Bronchial epithelial cell (primary cell): ENCODE measurements at regions not wholly inside any gene's neighbourhood (a gene's known extent, or its start where the extent isn't known, plus 50 kb on each side); places are given as distances from the start of the nearest gene placed in this dataset.

ENCODE experiments used
- DNase-seq: peaks from one replicate; pipeline ENCODE4 v3.0.0-alpha.2; 2010; ENCODE audit warnings: low read depth
- FAIRE-seq: peaks from 2 replicates; lab custom pipeline; 2011; peaks lifted over from hg19 to GRCh38; lab: Jason Lieb, UNC
- H3K27me3 ChIP-seq: 2 replicates; pipeline ENCODE4 v1.5.1; 2011; ENCODE audit warnings: low read length; ENCODE audit not compliant: control insufficient read depth, insufficient read depth
- H3K36me3 ChIP-seq: 2 replicates; pipeline ENCODE4 v1.5.1; 2011; ENCODE audit warnings: low read length; ENCODE audit not compliant: control insufficient read depth, insufficient read depth
- H3K4me3 ChIP-seq: 2 replicates; pipeline ENCODE4 v1.5.1; 2011; ENCODE audit warnings: mild to moderate bottlenecking, low read depth, low read length, control low read depth
- TF ChIP-seq, protein P1 (sequence below): IDR thresholded peaks from 2 replicates; pipeline ENCODE4 v1.5.1; 2011; ENCODE audit warnings: mild to moderate bottlenecking, moderate library complexity, low read length, control low read depth, inconsistent platforms; ENCODE audit not compliant: insufficient read depth, severe bottlenecking

DNA sequence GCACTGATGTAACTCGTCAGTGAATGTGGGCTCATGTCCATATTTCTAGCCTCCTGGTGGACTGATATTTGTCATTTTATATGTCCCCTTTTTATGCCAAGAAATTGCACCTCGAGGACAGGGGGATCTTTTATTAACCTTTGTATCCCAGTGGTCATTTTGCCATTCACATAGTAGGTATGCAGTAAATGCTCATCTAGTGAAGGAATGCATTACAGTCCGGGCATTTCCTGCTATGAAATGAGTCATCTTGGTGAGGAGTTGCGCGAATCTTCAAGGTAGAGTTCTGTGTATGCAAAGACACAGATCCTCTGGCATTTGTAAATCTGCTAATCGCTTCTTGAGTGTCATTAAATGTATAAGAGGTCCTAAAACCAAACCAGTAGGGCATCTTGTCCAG, 755.5 kb upstream of the ADAMTS16 start:
- DNase-seq (peak; percentile 7), FAIRE-seq (no peak)
- TF ChIP-seq, protein P1, sequence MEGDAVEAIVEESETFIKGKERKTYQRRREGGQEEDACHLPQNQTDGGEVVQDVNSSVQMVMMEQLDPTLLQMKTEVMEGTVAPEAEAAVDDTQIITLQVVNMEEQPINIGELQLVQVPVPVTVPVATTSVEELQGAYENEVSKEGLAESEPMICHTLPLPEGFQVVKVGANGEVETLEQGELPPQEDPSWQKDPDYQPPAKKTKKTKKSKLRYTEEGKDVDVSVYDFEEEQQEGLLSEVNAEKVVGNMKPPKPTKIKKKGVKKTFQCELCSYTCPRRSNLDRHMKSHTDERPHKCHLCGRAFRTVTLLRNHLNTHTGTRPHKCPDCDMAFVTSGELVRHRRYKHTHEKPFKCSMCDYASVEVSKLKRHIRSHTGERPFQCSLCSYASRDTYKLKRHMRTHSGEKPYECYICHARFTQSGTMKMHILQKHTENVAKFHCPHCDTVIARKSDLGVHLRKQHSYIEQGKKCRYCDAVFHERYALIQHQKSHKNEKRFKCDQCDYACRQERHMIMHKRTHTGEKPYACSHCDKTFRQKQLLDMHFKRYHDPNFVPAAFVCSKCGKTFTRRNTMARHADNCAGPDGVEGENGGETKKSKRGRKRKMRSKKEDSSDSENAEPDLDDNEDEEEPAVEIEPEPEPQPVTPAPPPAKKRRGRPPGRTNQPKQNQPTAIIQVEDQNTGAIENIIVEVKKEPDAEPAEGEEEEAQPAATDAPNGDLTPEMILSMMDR = no peak
- Histone ChIP-seq H3K4me3 (no peak overlapping the region), H3K27me3 (no peaks in the 10 kb centered on the region), H3K36me3 (no peaks in the 10 kb centered on the region)

DNA sequence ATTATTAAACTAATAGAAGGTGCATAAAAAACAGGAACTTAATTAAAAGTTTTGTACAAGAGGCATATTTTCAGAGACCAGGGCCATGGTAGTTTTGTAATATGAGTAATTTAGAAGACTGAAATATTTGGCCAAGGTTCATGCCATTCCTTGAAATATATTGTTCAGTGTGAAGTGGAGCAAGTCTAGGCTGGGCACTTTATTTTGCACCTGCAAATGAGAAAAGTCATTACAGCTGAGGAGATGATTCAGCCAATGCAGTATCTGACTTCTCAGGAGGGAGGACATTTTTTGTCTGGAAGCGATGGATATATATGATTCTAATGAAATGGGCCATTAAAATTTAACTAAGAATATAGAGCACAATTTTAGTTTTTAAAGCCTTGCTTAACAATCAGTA, 754.0 kb upstream of the ADAMTS16 start:
- TF ChIP-seq, protein P1 = no peak
- DNase-seq (peak; percentile 1), FAIRE-seq (no peak)
- Histone ChIP-seq H3K27me3 (no peaks in the 10 kb centered on the region), H3K36me3 (no peaks in the 10 kb centered on the region), H3K4me3 (no peak overlapping the region)

DNA sequence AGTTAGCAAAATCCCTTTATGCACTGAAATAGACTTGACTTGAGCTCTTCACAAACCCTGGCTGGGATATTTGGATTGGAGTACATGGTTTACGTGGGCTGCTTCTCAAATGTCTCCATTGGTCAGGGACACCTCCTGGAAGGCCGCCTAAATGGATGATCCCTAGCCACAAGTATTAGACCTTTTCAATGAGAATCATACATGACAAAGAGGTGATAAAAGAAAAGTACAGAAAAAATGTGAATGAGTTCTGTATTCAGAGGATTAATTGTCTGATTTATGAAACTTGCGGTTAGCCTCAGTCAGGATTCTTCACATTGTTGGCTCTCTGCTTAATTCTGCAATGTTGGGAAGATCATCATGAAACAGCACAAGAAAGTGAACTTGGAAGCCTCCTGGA, 752.8 kb upstream of the ADAMTS16 start:
- DNase-seq = peak; percentile 15
- H3K36me3 ChIP-seq = no peaks in the 10 kb centered on the region
- TF ChIP-seq, protein P1 = no peak
- FAIRE-seq = no peak
- no peaks in the 10 kb centered on the region for H3K27me3 ChIP-seq
- no peak overlapping the region for H3K4me3 ChIP-seq

DNA sequence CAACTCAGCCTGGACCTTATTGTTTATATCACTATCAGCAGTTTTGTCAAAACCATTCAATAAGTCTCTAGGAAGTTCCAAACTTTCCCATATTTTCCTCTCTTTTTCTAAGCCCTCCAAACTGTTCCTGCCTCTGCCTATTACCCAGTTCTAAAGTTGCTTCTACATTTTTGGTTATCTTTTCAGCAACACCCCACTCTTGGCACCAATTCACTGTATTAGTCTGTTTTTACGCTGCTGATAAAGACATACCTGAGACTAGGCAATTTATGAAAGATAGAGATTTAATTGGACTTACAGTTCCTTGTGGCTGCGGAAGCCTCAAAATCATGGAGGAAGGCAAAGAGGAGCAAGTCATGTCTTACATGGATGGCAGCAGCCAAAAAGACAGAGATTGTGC, 744.4 kb upstream of the ADAMTS16 start:
- Histone ChIP-seq H3K4me3 (no peak overlapping the region), H3K36me3 (no peaks in the 10 kb centered on the region), H3K27me3 (no peaks in the 10 kb centered on the region)
- DNase-seq = no peak
- no peak for FAIRE-seq
- TF ChIP-seq, protein P1 = no peak

DNA sequence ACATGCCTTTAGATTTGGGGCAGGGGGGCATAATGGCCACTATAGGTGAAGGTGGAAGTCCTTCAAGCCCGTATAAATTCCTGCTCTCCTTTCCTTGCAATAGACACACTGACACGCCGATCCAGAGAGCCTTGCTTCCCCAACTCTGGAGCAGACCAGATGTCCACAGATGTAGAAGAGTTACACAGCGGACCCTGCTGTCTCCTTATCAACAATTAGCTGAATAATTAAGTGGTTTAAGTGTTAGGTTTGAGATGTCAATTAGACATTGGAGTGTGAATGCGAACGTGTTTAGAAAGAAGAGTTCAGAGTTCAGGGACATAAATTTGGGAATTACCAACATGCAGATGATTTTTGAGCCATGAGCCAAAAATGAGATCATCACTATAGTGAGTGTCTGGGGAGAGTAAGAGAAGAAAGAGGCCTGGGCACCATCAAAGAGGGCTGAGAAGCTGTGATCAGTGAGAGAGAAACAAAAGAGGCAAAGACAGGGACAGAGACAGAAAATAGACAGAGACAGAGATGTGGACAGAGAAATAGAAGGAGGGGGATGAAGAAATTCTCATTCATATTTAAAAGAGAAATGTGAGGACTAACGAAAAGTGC, 734.4 kb upstream of the ADAMTS16 start:
- DNase-seq (no peak), FAIRE-seq (no peak)
- TF ChIP-seq, protein P1 = no peak
- no peaks in the 10 kb centered on the region for H3K36me3 ChIP-seq
- H3K4me3 ChIP-seq = no peak overlapping the region
- no peaks in the 10 kb centered on the region for H3K27me3 ChIP-seq

DNA sequence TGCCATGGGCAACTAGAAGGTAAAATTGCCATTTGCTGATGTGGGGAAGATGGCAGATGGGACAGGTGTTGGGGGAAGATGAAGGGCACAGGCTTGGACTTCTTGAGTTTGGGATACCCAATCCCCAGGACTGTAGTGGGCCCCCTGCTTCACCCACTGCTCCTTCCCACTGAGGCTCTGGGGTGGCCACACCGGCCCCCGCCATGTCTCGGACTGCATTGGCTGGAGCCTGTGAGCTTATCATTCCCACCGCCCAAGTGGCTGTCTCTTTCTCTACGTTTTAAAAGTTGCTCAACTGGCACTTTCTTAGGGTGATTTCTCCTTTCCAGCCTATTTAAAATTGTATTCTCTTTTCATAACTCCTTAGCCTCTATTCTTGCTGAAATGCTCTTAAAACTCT, 730.0 kb upstream of the ADAMTS16 start:
- Histone ChIP-seq H3K27me3 (no peaks in the 10 kb centered on the region), H3K36me3 (no peaks in the 10 kb centered on the region), H3K4me3 (no peak overlapping the region)
- DNase-seq = no peak
- no peak for FAIRE-seq
- TF ChIP-seq, protein P1 = no peak
